HG03571 (cell line): ENCODE measurements at regions not wholly inside any gene's neighbourhood (a gene's known extent, or its start where the extent isn't known, plus 50 kb on each side); places are given as distances from the start of the nearest gene placed in this dataset.

Experiments
- ATAC-seq: cut with Tn5 transposase; IDR thresholded peaks from one replicate; pipeline ENCODE4 v1.9.1; 2021; ENCODE audit not compliant: unreplicated experiment

- no peak for ATAC-seq
These were observed 87.0 kb upstream of the GLIS3 start for GRCh38 chr9:4386819-4387218.

GRCh38 chr9:4384750-4385149, 84.9 kb upstream of the GLIS3 start:
- no peak for ATAC-seq

GRCh38 chr9:4382722-4383317, 83.0 kb upstream of the GLIS3 start:
- ATAC-seq: no peak

GRCh38 chr9:4381744-4382143, 81.9 kb upstream of the GLIS3 start:
- no peak for ATAC-seq

- ATAC-seq: no peak
These were observed 80.5 kb upstream of the GLIS3 start for GRCh38 chr9:4380406-4380805.

- ATAC-seq: no peak
These were observed 75.7 kb upstream of the GLIS3 start for GRCh38 chr9:4375424-4376200.

GRCh38 chr9:4371108-4371507, 71.2 kb upstream of the GLIS3 start:
- ATAC-seq: no peak

- no peak for ATAC-seq
These were observed 70.6 kb upstream of the GLIS3 start for GRCh38 chr9:4370501-4370900.

- ATAC-seq: no peak
These were observed 66.9 kb upstream of the GLIS3 start for GRCh38 chr9:4366591-4367330.

GRCh38 chr9:4365055-4365454, 65.2 kb upstream of the GLIS3 start:
- no peak for ATAC-seq

GRCh38 chr9:4362281-4362680, 62.4 kb upstream of the GLIS3 start:
- no peak for ATAC-seq

GRCh38 chr9:4359016-4359415, 59.1 kb upstream of the GLIS3 start:
- ATAC-seq: no peak

- ATAC-seq: no peak
These were observed 58.1 kb upstream of the GLIS3 start for GRCh38 chr9:4357929-4358328.

GRCh38 chr9:4356306-4356705, 56.4 kb upstream of the GLIS3 start:
- ATAC-seq: no peak

GRCh38 chr9:4353236-4353635, 53.4 kb upstream of the GLIS3 start:
- no peak for ATAC-seq

GRCh38 chr9:4349816-4350418, 50.0 kb upstream of the GLIS3 start:
- ATAC-seq: no peak
